VCaP (cell line): ENCODE measurements at regions not wholly inside any gene's neighbourhood (a gene's known extent, or its start where the extent isn't known, plus 50 kb on each side); places are given as distances from the start of the nearest gene placed in this dataset.

Experiments
- H3K27ac ChIP-seq: fragments of 450-650 bp; 2 replicates; pipeline ENCODE4 v1.5.1; 2017
- TF ChIP-seq, protein P1 (sequence below): fragments of 450-650 bp; conservative IDR thresholded peaks from 2 replicates; pipeline ENCODE4 v1.5.1; 2017; ENCODE audit warnings: mild to moderate bottlenecking, moderate library complexity

DNA sequence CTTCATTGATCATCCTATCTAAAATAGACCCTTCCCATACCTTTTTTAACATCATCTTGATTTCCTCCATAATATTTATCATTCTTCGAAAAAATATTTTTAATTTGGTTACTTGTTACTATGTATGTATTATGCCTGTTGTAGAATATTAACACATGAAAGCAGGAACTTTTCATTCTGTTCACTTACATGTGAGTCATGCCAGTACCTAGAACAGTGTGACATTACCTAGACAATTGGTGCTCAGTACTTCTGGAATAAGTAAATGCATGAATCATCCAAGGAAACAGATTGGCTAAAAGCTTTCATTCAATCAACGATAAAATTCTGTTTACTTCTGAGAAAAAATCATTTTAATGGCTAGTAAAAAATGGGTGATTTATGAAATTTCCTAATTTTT is 76.4 kb downstream of the CXXC4 start:
- no peak overlapping the region for H3K27ac ChIP-seq
- TF ChIP-seq, protein P1, sequence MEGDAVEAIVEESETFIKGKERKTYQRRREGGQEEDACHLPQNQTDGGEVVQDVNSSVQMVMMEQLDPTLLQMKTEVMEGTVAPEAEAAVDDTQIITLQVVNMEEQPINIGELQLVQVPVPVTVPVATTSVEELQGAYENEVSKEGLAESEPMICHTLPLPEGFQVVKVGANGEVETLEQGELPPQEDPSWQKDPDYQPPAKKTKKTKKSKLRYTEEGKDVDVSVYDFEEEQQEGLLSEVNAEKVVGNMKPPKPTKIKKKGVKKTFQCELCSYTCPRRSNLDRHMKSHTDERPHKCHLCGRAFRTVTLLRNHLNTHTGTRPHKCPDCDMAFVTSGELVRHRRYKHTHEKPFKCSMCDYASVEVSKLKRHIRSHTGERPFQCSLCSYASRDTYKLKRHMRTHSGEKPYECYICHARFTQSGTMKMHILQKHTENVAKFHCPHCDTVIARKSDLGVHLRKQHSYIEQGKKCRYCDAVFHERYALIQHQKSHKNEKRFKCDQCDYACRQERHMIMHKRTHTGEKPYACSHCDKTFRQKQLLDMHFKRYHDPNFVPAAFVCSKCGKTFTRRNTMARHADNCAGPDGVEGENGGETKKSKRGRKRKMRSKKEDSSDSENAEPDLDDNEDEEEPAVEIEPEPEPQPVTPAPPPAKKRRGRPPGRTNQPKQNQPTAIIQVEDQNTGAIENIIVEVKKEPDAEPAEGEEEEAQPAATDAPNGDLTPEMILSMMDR, result no peak

DNA sequence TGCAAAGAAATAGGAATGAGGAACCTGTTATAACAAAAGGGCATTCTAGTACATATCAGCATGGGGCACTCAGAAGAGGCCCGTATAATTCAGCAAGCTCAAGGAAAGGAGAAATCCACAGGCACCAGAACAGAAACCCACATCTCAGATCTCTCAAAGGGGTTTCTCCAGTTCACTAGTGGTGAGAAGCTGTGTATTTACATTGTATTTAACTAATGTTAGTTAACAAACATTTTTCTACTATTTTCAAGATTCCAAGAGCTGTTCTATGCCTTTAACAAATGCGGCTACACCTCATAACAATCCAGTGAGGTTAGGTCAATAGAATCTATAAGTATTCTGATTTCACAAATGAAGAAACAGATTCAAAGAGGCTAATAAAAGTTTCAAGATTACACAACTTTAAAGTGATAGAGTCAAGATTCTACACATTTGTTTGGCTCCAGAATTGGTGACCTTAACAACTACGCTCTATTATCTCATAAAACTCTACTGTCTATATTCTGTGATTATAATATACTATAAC is 77.3 kb downstream of the CXXC4 start:
- TF ChIP-seq, protein P1, result no peak
- no peak overlapping the region for H3K27ac ChIP-seq

DNA sequence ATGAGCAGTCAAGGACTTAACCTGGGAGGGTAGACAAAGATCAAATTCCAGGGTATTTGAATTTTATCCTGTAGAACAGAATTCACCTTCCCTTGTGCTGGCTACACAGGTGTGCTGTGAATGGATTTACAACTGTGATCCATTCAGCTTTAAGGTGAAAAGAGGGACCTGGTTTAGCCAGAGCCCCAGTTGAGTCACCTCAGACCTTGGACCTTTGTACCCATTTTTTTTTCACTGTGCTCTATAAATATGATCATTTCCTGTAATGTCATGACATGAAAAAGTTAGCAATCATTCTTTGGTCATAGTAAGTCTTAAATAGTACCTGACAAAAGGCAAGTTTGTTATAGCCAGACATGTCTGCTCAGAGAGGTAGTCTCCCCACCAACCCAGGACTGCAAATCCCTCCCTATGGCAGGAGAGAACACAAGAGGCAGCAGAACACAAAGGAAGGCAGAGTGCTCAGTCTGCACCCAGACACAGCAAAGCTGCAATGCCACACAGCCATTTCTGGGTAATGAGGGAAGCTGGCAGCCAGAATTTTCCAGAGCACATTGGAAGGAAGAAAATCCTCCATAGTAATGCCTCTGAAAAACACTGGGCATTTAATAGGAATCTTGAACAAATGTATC is 77.9 kb downstream of the CXXC4 start:
- H3K27ac ChIP-seq, result no peak overlapping the region
- TF ChIP-seq, protein P1, result no peak

DNA sequence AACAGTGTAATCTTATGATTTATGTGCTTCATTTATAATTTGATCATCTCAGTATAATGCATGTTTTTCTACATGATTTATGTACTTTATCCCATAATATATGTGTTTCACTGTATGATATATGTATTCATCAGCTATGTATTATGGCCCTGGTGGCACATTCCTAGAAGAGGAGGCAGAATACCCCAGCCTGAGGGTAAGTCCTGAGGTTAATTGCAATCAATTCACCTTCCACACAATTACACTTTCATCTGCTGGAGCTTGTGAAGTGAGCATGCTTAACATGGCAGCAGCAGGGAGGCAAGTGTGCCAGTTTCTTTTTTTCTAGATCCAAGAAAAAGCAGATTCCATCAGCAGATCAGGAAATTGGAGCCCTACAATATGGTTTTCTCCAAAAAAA is 81.2 kb downstream of the CXXC4 start:
- TF ChIP-seq, protein P1, result no peak
- no peak overlapping the region for H3K27ac ChIP-seq

DNA sequence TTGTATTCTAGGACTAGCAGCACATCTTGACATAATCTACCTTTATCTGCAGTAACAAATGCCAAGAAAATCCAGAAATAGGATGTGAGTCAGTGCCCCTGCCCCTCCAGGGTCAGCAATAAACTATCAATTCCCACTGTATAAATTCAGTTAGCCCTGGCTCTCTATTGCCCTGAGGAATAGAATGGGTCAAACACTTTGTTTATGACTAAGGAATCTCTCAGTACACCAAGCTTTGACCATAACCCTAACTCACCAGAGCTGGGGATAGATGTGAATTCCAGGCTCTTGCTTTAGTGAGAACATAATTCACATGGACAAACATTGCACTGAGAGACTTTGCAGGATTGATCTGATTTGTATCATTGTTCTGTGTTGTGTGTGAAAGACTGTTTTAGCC is 82.3 kb downstream of the CXXC4 start:
- TF ChIP-seq, protein P1, result no peak
- H3K27ac ChIP-seq, result no peak overlapping the region

DNA sequence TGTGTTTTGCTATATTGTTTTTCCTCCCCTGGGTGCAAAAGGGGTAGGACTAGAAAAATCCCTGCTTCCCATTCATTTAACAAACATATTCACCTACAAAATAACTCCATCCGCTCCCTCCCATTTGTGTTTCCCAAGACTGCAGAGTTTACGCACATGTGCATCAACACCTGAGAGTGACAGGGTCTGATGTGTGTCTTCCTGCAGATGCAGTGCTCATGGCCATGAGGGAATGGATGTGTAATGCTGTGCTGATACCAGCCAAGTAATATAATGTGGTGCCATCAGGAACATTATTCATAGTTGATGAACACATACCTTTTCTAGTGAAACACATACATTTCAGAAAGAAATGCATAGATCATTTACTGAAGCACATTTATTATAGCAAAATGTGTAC is 83.2 kb downstream of the CXXC4 start:
- TF ChIP-seq, protein P1, result no peak
- H3K27ac ChIP-seq, result no peak overlapping the region

DNA sequence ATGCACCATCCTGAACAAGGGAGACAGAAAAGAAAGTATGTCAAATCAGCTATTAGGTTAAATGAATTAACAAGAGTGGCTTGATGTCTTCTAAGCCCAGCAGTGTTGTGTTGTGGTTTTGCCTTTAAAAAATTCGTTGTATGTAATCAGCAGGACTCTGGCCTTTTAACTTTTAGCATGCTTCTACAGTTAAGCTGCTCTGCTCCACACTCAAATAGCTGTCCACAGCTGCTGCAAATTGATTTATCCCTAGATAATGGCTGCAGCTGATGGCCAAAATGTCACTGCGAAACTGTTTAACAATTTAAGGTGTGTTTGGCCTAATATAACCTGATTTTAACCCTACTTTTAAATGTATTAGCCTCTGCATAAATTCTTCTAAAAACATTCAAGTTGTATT is 85.8 kb downstream of the CXXC4 start:
- TF ChIP-seq, protein P1, result no peak
- H3K27ac ChIP-seq, result no peak overlapping the region
